NCI-H146 (cell line): ENCODE measurements at regions not wholly inside any gene's neighbourhood (a gene's known extent, or its start where the extent isn't known, plus 50 kb on each side); places are given as distances from the start of the nearest gene placed in this dataset.
A peak's percentile ranks its signal among the peaks of the same experiment; 100 is the strongest.
"Not testable (repeated sequence)": the region's sequence is repeated elsewhere in the genome, so short reads cannot be mapped to it uniquely, and the experiment has no call there.

Source experiments
- DNase-seq: peaks from one replicate; lab custom pipeline; 2025; lab: John Stamatoyannopoulos, UW

GRCh38 chr9:103397868-103398600, 402.9 kb downstream of the CYLC2 start:
- DNase-seq: peak; percentile 63

GRCh38 chr9:103399535-103399934, 404.4 kb downstream of the CYLC2 start:
- no peak for DNase-seq

GRCh38 chr9:103407260-103407659, 412.1 kb downstream of the CYLC2 start:
- DNase-seq: no peak

GRCh38 chr9:103410059-103410458, 414.9 kb downstream of the CYLC2 start:
- no peak for DNase-seq

- DNase-seq: no peak
These were observed 432.6 kb downstream of the CYLC2 start for GRCh38 chr9:103427696-103428095.

GRCh38 chr9:103430469-103430868, 435.3 kb downstream of the CYLC2 start:
- no peak for DNase-seq

- DNase-seq: no peak
These were observed 436.7 kb downstream of the CYLC2 start for GRCh38 chr9:103431809-103432208.

GRCh38 chr9:103444176-103444575, 449.0 kb downstream of the CYLC2 start:
- no peak for DNase-seq

- no peak for DNase-seq
These were observed 463.7 kb downstream of the CYLC2 start for GRCh38 chr9:103458826-103459225.

GRCh38 chr9:103471241-103471640, 476.1 kb downstream of the CYLC2 start:
- DNase-seq: no peak

GRCh38 chr9:103474156-103474555, 479.0 kb downstream of the CYLC2 start:
- DNase-seq: no peak

- no peak for DNase-seq
These were observed 488.5 kb downstream of the CYLC2 start for GRCh38 chr9:103483471-103484096.

- no peak for DNase-seq
These were observed 490.0 kb downstream of the CYLC2 start for GRCh38 chr9:103485138-103485537.

- no peak for DNase-seq
These were observed 519.6 kb downstream of the CYLC2 start for GRCh38 chr9:103514767-103515166.

GRCh38 chr9:103522409-103522808, 527.3 kb downstream of the CYLC2 start:
- no peak for DNase-seq

GRCh38 chr9:103530934-103531333, 535.8 kb downstream of the CYLC2 start:
- DNase-seq: peak; percentile 4

- no peak for DNase-seq
These were observed 538.2 kb downstream of the CYLC2 start for GRCh38 chr9:103533318-103533717.

GRCh38 chr9:103537426-103537825, 542.3 kb downstream of the CYLC2 start:
- DNase-seq: no peak

GRCh38 chr9:103545260-103545659, 548.8 kb upstream of the SMC2 start:
- no peak for DNase-seq

- no peak for DNase-seq
These were observed 541.4 kb upstream of the SMC2 start for GRCh38 chr9:103552712-103553111.

- DNase-seq: no peak
These were observed 520.1 kb upstream of the SMC2 start for GRCh38 chr9:103574056-103574455.

- no peak for DNase-seq
These were observed 507.4 kb upstream of the SMC2 start for GRCh38 chr9:103586721-103587120.

- DNase-seq: no peak
These were observed 492.8 kb upstream of the SMC2 start for GRCh38 chr9:103601287-103601686.

GRCh38 chr9:103611950-103612349, 482.2 kb upstream of the SMC2 start:
- DNase-seq: not testable (repeated sequence)
